Chondrocyte (in vitro differentiated cells): ENCODE measurements at regions not wholly inside any gene's neighbourhood (a gene's known extent, or its start where the extent isn't known, plus 50 kb on each side); places are given as distances from the start of the nearest gene placed in this dataset.
A peak's percentile ranks its signal among the peaks of the same experiment; 100 is the strongest.

Experiments used
- DNase-seq: peaks from one replicate; pipeline ENCODE4 v3.0.0; 2021; ENCODE audit warnings: mixed read lengths, low spot score
- H3K27ac Mint-ChIP-seq: one replicate; pipeline ENCODE4 v1.8.0; 2021; ENCODE audit warnings: mild to moderate bottlenecking, moderate library complexity, mixed read lengths; ENCODE audit not compliant: unreplicated experiment
- H3K27me3 Mint-ChIP-seq: 2 replicates; pipeline ENCODE4 v1.8.0; 2021; ENCODE audit warnings: low read depth, mixed read lengths
- H3K36me3 Mint-ChIP-seq: 2 replicates; pipeline ENCODE4 v1.8.0; 2021; ENCODE audit warnings: low read depth, mixed read lengths
- H3K4me1 Mint-ChIP-seq: 2 replicates; pipeline ENCODE4 v1.8.0; 2021; ENCODE audit warnings: low read depth, mild to moderate bottlenecking, mixed read lengths
- H3K4me3 Mint-ChIP-seq: one replicate; pipeline ENCODE4 v1.8.0; 2021; ENCODE audit warnings: mild to moderate bottlenecking, moderate library complexity, mixed read lengths; ENCODE audit not compliant: unreplicated experiment
- H3K9me3 Mint-ChIP-seq: 2 replicates; pipeline ENCODE4 v1.8.0; 2021; ENCODE audit warnings: low read depth, mixed read lengths
- TF ChIP-seq, protein P1 (sequence below): fragments of 200-600 bp; sonication (generic); IDR thresholded peaks from 2 replicates; pipeline ENCODE4 v1.5.0; 2021; ENCODE audit warnings: antibody characterized with exemption, mild to moderate bottlenecking, moderate library complexity

GRCh38 chr1:25053576-25054250, 123.6 kb upstream of the RUNX3 start:
- Mint-ChIP-seq H3K27me3 (peaks cover 60% of the 10 kb centered on the region), H3K4me1 (no peaks in the 10 kb centered on the region), H3K36me3 (peaks cover 2% of the 10 kb centered on the region), H3K27ac (no peak overlapping the region), H3K4me3 (no peak overlapping the region), H3K9me3 (no peaks in the 10 kb centered on the region)
- TF ChIP-seq, protein P1, sequence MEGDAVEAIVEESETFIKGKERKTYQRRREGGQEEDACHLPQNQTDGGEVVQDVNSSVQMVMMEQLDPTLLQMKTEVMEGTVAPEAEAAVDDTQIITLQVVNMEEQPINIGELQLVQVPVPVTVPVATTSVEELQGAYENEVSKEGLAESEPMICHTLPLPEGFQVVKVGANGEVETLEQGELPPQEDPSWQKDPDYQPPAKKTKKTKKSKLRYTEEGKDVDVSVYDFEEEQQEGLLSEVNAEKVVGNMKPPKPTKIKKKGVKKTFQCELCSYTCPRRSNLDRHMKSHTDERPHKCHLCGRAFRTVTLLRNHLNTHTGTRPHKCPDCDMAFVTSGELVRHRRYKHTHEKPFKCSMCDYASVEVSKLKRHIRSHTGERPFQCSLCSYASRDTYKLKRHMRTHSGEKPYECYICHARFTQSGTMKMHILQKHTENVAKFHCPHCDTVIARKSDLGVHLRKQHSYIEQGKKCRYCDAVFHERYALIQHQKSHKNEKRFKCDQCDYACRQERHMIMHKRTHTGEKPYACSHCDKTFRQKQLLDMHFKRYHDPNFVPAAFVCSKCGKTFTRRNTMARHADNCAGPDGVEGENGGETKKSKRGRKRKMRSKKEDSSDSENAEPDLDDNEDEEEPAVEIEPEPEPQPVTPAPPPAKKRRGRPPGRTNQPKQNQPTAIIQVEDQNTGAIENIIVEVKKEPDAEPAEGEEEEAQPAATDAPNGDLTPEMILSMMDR, result no peak
- DNase-seq, result peak; percentile 55

- Mint-ChIP-seq H3K36me3 (peaks cover 2% of the 10 kb centered on the region), H3K27me3 (peaks cover 58% of the 10 kb centered on the region), H3K27ac (no peak overlapping the region), H3K4me3 (no peak overlapping the region), H3K4me1 (no peaks in the 10 kb centered on the region), H3K9me3 (no peaks in the 10 kb centered on the region)
- peak; percentile 79 for DNase-seq
- TF ChIP-seq, protein P1, result no peak
These were observed 121.8 kb upstream of the RUNX3 start for GRCh38 chr1:25051906-25052305.

DNA sequence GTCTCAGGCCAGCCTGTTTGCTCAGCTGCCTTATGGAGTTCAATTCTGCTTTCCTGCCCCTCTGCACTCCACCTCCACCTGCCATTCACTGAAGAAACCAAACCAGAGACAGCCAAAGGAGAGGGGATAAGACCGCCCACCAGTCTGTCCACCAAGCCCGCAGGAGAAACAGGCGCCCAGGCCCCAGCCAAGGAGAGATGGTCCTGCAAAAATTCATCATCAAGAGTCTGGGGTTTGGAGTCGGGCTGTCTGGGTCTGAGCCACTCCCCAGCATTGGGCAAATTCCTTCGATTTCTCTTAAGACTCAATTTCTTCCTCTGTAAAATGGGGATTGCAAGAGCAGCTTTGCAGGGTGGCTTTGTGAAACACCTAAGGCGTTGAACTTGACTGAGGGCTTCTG, 121.4 kb upstream of the RUNX3 start:
- TF ChIP-seq, protein P1, result no peak

DNA sequence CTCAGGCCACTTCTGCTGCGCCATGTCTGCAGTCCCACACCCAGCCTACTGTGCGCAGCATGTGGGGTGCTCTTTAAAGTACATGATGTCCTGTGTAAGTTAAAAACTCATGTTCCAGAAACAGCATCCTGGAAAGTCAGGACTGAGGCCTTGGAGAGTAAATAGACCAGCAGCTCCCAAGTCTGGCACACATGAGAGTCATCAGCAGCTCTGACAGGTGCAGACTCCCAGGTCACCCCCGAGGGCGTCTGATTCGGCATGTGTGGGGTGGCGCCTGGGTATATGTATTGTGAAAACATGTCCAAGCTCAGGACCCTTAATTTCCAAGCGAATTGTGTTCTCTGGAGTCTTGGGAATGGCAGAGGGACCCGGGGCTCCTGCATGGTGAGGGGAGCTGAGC, 120.1 kb upstream of the RUNX3 start:
- no peaks in the 10 kb centered on the region for H3K9me3 Mint-ChIP-seq
- H3K36me3 Mint-ChIP-seq, result peaks cover 2% of the 10 kb centered on the region
- H3K4me1 Mint-ChIP-seq, result no peaks in the 10 kb centered on the region
- H3K27me3 Mint-ChIP-seq, result peaks cover 46% of the 10 kb centered on the region
- H3K4me3 Mint-ChIP-seq, result no peak overlapping the region
- H3K27ac Mint-ChIP-seq, result no peak overlapping the region
- DNase-seq, result no peak
- TF ChIP-seq, protein P1, result no peak

More for the DNA sequence above, 121.4 kb upstream of the RUNX3 start:
- Mint-ChIP-seq H3K36me3 (peaks cover 2% of the 10 kb centered on the region), H3K9me3 (no peaks in the 10 kb centered on the region), H3K27ac (no peak overlapping the region), H3K4me1 (no peaks in the 10 kb centered on the region), H3K27me3 (peaks cover 56% of the 10 kb centered on the region), H3K4me3 (no peak overlapping the region)
- peak; percentile 54 for DNase-seq

GRCh38 chr1:25049190-25049589, 119.1 kb upstream of the RUNX3 start:
- no peak for DNase-seq
- H3K4me3 Mint-ChIP-seq, result no peak overlapping the region
- H3K27me3 Mint-ChIP-seq, result peaks cover 39% of the 10 kb centered on the region
- no peaks in the 10 kb centered on the region for H3K9me3 Mint-ChIP-seq
- peaks cover 2% of the 10 kb centered on the region for H3K36me3 Mint-ChIP-seq
- TF ChIP-seq, protein P1, result no peak
- no peaks in the 10 kb centered on the region for H3K4me1 Mint-ChIP-seq
- no peak overlapping the region for H3K27ac Mint-ChIP-seq
